ENCODE measurements at regions not wholly inside any gene's neighbourhood (a gene's known extent, or its start where the extent isn't known, plus 50 kb on each side); places are given as distances from the start of the nearest gene placed in this dataset.

DNA sequence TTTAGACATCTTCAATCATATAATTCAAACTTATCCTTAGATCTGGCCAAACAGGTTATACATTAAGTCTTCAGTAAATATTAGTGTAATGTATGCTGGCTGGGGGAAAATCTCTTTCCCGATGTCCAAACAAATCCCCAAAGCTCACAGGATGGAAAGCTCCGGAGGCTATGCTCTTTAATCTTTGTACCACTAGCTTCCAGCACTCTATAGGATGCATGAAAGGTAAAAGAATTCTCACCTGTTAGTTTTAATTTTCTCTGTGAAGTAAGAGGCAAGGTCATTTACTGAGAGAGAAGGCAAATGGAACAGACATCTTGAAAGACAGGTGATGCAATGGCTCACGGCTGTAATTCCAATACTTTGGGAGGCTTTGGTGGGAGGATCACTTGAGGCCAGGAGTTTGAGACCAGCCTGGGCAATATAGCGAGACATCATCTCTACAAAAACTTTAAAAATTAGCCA is 99.8 kb upstream of the KIF5B start:
- BruUV-seq (replicated peaks): no TSS peak
- ATAC-seq: no peak
- H3K27me3 ChIP-seq (ENCODE audit: insufficient read depth, low read length): no peaks in the 10 kb centered on the region
- H4K20me1 ChIP-seq (ENCODE audit: insufficient read depth): no peaks in the 10 kb centered on the region
- no peak overlapping the region for H3K4me2 ChIP-seq (ENCODE audit: low read length)
- H3K9ac ChIP-seq (ENCODE audit: low read length): no peak overlapping the region
- CTCF ChIA-PET: no interaction called here
- POLR2A ChIA-PET: no interaction called here
- DNase-seq (ENCODE audit: low read depth, low spot score): no peak
- H3K9me2 ChIP-seq (ENCODE audit: insufficient read depth): no peaks in the 10 kb centered on the region
- no peak overlapping the region for H3K27ac ChIP-seq (ENCODE audit: low read depth, low read length)
- no peaks in the 10 kb centered on the region for H3K36me3 ChIP-seq (ENCODE audit: control insufficient read depth in 1 of 2, insufficient read depth in 2 of 2, low read length in 2 of 2)
- H3K4me3 ChIP-seq (replicated peaks in 1 of 2; ENCODE audit: low read depth in 1 of 2, low read length in 2 of 2): no peak overlapping the region
- intact Hi-C loops (cut with micrococcal nuclease): no loop called here
- no peak for TF ChIP-seq POLR2AphosphoS5 (IDR thresholded peaks at IDR 0.05; ENCODE audit: low read depth, low read length)
- no peak for TF ChIP-seq REST (IDR thresholded peaks at IDR 0.05; ENCODE audit: low read depth)
- TF ChIP-seq EZH2 (IDR thresholded peaks at IDR 0.05): no peak
- no peak for TF ChIP-seq SP1 (IDR thresholded peaks at IDR 0.05; ENCODE audit: low read depth)
- no peak for TF ChIP-seq FOSL1 (IDR thresholded peaks at IDR 0.05; ENCODE audit: low read depth)
- no peak for TF ChIP-seq SIN3A (IDR thresholded peaks at IDR 0.05; ENCODE audit: low read depth)
- no peaks in the 10 kb centered on the region for H3K79me2 ChIP-seq (ENCODE audit: insufficient read depth, low read length)
- H2AFZ ChIP-seq (ENCODE audit: low read depth, low read length, poor library complexity, severe bottlenecking): no peak overlapping the region
- no peaks in the 10 kb centered on the region for H3K9me3 ChIP-seq (ENCODE audit: control insufficient read depth in 1 of 2, insufficient read depth in 1 of 2, low read depth in 1 of 2, low read length in 2 of 2)
- peaks cover 0 to 12% of the 10 kb centered on the region in 2 experiments; a peak in 1 of 4 replicates for H3K4me1 ChIP-seq (ENCODE audit: control insufficient read depth in 1 of 2, insufficient read depth in 2 of 2, low read length in 2 of 2)
- RAD21 ChIA-PET (ENCODE audit: low non-redundant PET in 1 of 2, low total read pairs in 2 of 2, uncharacterized antibody in 2 of 2, unreplicated experiment in 2 of 2): no interaction called here

DNA sequence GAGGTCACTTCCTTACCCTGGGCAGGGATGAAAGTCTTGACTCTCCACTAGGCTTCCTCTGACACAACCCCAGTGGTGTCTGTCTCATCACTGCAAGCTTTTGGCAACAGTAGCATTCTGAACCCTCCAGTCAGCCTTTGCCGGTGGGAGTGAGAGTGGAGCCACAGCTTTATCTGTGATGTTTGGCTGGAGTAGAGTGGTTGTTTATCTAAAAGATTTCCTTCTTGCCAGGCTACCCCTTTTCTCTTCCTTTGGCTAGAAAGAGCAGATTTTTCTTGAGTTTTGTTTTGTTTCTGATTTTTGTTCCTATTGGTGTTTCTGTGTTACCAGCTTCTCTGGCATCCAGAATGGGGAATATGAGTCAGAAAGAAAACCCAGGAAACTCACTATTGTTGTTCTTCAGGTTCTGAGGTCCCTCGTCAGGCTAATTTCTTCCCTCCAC is 98.9 kb upstream of the KIF5B start:
- no TSS peak for BruUV-seq (replicated peaks)
- TF ChIP-seq YY1 (IDR thresholded peaks at IDR 0.05; ENCODE audit: extremely low read depth, insufficient replicate concordance, low read depth, low read length): no peak
- 0 out of 2 replicates have a peak, but pooled peaks have one; percentile 30 for TF ChIP-seq JUND (IDR thresholded peaks at IDR 0.05)
- TF ChIP-seq ELF1 (IDR thresholded peaks at IDR 0.05; ENCODE audit: borderline replicate concordance, low read depth): no peak
- peak; percentile 1; the same call in 1 of the 2 replicates for TF ChIP-seq RAD21 (IDR thresholded peaks at IDR 0.05; ENCODE audit: low read depth)
- H3K36me3 ChIP-seq (ENCODE audit: control insufficient read depth in 1 of 2, insufficient read depth in 2 of 2, low read length in 2 of 2): no peaks in the 10 kb centered on the region
- ChIA-PET POLR2A (no interaction called here), CTCF (no interaction called here), RAD21 (ENCODE audit: low non-redundant PET in 1 of 2, low total read pairs in 2 of 2, uncharacterized antibody in 2 of 2, unreplicated experiment in 2 of 2) (no interaction called here)
- DNase-seq (ENCODE audit: low read depth, low spot score) (no peak), ATAC-seq (no peak)
- no peak overlapping the region for H3K9ac ChIP-seq (ENCODE audit: low read length)
- no peaks in the 10 kb centered on the region for H3K27me3 ChIP-seq (ENCODE audit: insufficient read depth, low read length)
- intact Hi-C loops (cut with micrococcal nuclease): no loop called here
- no peak overlapping the region for H3K27ac ChIP-seq (ENCODE audit: low read depth, low read length)
- no peak overlapping the region for H2AFZ ChIP-seq (ENCODE audit: low read depth, low read length, poor library complexity, severe bottlenecking)
- no peak overlapping the region for H3K4me3 ChIP-seq (replicated peaks in 1 of 2; ENCODE audit: low read depth in 1 of 2, low read length in 2 of 2)
- H3K9me3 ChIP-seq (ENCODE audit: control insufficient read depth in 1 of 2, insufficient read depth in 1 of 2, low read depth in 1 of 2, low read length in 2 of 2): no peaks in the 10 kb centered on the region
- peaks cover 0 to 12% of the 10 kb centered on the region in 2 experiments; a peak in 1 of 4 replicates for H3K4me1 ChIP-seq (ENCODE audit: control insufficient read depth in 1 of 2, insufficient read depth in 2 of 2, low read length in 2 of 2)
- no peaks in the 10 kb centered on the region for H3K9me2 ChIP-seq (ENCODE audit: insufficient read depth)
- no peaks in the 10 kb centered on the region for H3K79me2 ChIP-seq (ENCODE audit: insufficient read depth, low read length)
- H4K20me1 ChIP-seq (ENCODE audit: insufficient read depth): no peaks in the 10 kb centered on the region
- H3K4me2 ChIP-seq (ENCODE audit: low read length): no peak overlapping the region
